SK-N-SH (cell line): ENCODE measurements at regions not wholly inside any gene's neighbourhood (a gene's known extent, or its start where the extent isn't known, plus 50 kb on each side); places are given as distances from the start of the nearest gene placed in this dataset.

Source experiments
- CTCF ChIA-PET: fragments of 300-600, 350-600 bp; formaldehyde crosslinking; extraction: SDS; loops from one replicate; lab custom pipeline; 2021; lab: Yijun Ruan, JAX
- POLR2A ChIA-PET: fragments of 350-600 bp; sonication (Branson Sonifier 250); formaldehyde crosslinking; extraction: SDS; loops from one replicate; lab custom pipeline; 2020; ENCODE audit warnings: antibody characterized with exemption, inconsistent platforms; lab: Yijun Ruan, JAX
- DNase-seq: peaks from one replicate; pipeline ENCODE4 v3.0.0; 2012
- H2AFZ ChIP-seq: fragments of 200-600 bp; sonication (generic); 2 replicates; pipeline ENCODE4 v1.8.1; 2016; ENCODE audit warnings: antibody characterized with exemption, mild to moderate bottlenecking, low read depth
- H3F3A ChIP-seq: fragments of 200-600 bp; sonication (generic); replicated peaks from 2 replicates; pipeline ENCODE3; 2016; ENCODE audit warnings: antibody characterized with exemption, mild to moderate bottlenecking; ENCODE audit not compliant: insufficient read depth
- H3K27ac ChIP-seq, 2 experiments: fragments of 200-500 bp in 1 of 2; fragments of 200-600 bp in 1 of 2; sonication (Bioruptor generic) in 1 of 2; sonication (generic), shearing (Covaris generic) in 1 of 2; 2 replicates each; pipeline versions ENCODE4 v1.5.1 to v1.6.1; 2014 to 2016; ENCODE audit warnings: low read depth in 2 of 2, inconsistent platforms in 1 of 2, low read length in 1 of 2, mild to moderate bottlenecking in 1 of 2, mixed read lengths in 1 of 2
- H3K27me3 ChIP-seq: fragments of 200-600 bp; sonication (generic), shearing (Covaris generic); 2 replicates; pipeline ENCODE4 v1.6.1; 2016; ENCODE audit warnings: mixed run types; ENCODE audit not compliant: insufficient read depth
- H3K36me3 ChIP-seq, 2 experiments: fragments of 200-500 bp in 1 of 2; fragments of 200-600 bp in 1 of 2; sonication (Bioruptor generic) in 1 of 2; sonication (generic) in 1 of 2; replicated peaks in 1 of 2; 2 replicates each; pipeline versions ENCODE3 to v1.5.1; 2014 to 2016; ENCODE audit warnings: low read length in 1 of 2, mild to moderate bottlenecking in 1 of 2; ENCODE audit not compliant: insufficient read depth in 2 of 2, control insufficient read depth in 1 of 2
- H3K4me1 ChIP-seq, 2 experiments: fragments of 200-500 bp in 1 of 2; fragments of 200-600 bp in 1 of 2; sonication (Bioruptor generic) in 1 of 2; sonication (generic), shearing (Covaris generic) in 1 of 2; 2 replicates each; pipeline versions ENCODE4 v1.5.1 to v1.6.1; 2014 to 2016; ENCODE audit warnings: low read depth in 1 of 2, low read length in 1 of 2, mixed run types in 1 of 2; ENCODE audit not compliant: insufficient read depth in 2 of 2, control insufficient read depth in 1 of 2
- H3K4me2 ChIP-seq: fragments of 200-600 bp; sonication (generic), shearing (Covaris generic); 2 replicates; pipeline ENCODE4 v1.6.1; 2017; ENCODE audit warnings: mixed run types
- H3K4me3 ChIP-seq, 2 experiments: fragments of 200-500 bp in 1 of 2; fragments of 200-600 bp in 1 of 2; sonication (Bioruptor generic) in 1 of 2; sonication (generic), shearing (Covaris generic) in 1 of 2; 2 replicates each; pipeline versions ENCODE4 v1.5.1 to v1.8.1; 2014 to 2016; ENCODE audit warnings: low read depth in 2 of 2, inconsistent platforms in 1 of 2, low read length in 1 of 2, mild to moderate bottlenecking in 1 of 2, mixed read lengths in 1 of 2, moderate library complexity in 1 of 2
- H3K79me2 ChIP-seq: fragments of 200-600 bp; sonication (generic); 2 replicates; pipeline ENCODE4 v1.8.1; 2017; ENCODE audit warnings: mild to moderate bottlenecking; ENCODE audit not compliant: insufficient read depth
- H3K9ac ChIP-seq: fragments of 200-600 bp; sonication (generic); 2 replicates; pipeline ENCODE4 v1.6.1; 2017; ENCODE audit warnings: mixed run types
- H3K9me2 ChIP-seq: fragments of 200-600 bp; sonication (generic); 2 replicates; pipeline ENCODE4 v1.6.1; 2017; ENCODE audit warnings: mixed run types
- H3K9me3 ChIP-seq: fragments of 200-600 bp; sonication (generic); 2 replicates; pipeline ENCODE4 v1.6.1; 2017; ENCODE audit warnings: mixed run types, mild to moderate bottlenecking, moderate library complexity
- H4K20me1 ChIP-seq: fragments of 200-600 bp; sonication (generic); 2 replicates; pipeline ENCODE4 v1.6.1; 2017; ENCODE audit warnings: mild to moderate bottlenecking, mixed run types; ENCODE audit not compliant: insufficient read depth
- CHD2 ChIP-seq: fragments of 150-350 bp; IDR thresholded peaks from 2 replicates; pipeline ENCODE4 v1.6.1; 2018; ENCODE audit warnings: low read length; ENCODE audit not compliant: partially characterized antibody
- GATA2 ChIP-seq: sonication (generic); formaldehyde crosslinking; IDR thresholded peaks from 2 replicates; pipeline ENCODE4 v1.5.0; 2020; ENCODE audit warnings: mild to moderate bottlenecking, missing genetic modification reagents
- MEF2A ChIP-seq: IDR thresholded peaks from 2 replicates; pipeline ENCODE4 v1.4.0; 2012; ENCODE audit warnings: low read depth, borderline replicate concordance
- SMC3 ChIP-seq: IDR thresholded peaks from 2 replicates; pipeline ENCODE4 v1.6.1; 2012; ENCODE audit warnings: low read depth, low read length, improper control_type of control experiment
- WGBS: methylation state at CpG from one replicate; pipeline ENCODE4 v1.1.6; 2017; ENCODE audit warnings: low lambda C conversion rate; 5-methylcytosine and 5-hydroxymethylcytosine counted together
- TF ChIP-seq, protein P1 (sequence below): IDR thresholded peaks from 2 replicates; pipeline ENCODE4 v1.4.0; 2012; ENCODE audit warnings: low read depth, borderline replicate concordance

DNA sequence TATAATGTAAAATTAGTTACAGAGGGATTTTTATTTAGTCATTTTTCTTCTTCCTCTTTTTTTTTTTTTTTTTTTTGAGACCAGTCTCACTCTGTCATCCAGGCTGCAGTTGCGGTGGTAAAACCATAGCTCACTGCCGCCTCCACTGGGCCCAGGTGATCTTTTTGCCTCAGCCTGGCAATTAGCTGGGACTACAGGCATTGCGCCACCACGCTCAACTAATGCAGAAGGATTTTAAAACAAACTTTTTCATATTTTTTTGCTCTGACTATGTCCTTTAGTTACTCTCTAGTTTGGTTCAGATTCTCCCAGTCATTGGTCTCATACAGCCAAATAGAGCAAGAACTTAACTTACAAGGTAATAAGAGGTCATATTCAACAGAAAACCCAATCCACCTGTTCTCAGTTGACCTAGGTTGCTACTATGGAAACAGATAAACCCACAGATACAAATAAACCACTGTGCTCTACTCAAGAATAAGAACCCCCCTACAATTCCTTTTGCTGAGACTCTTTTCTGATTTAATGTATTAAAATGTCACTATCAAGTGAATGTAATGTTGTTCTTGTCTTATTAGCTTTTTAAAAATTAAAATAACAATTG lies 50.1 kb upstream of the TTC39B start:
- ChIA-PET CTCF (no interaction called here), POLR2A (no interaction called here)
- Histone ChIP-seq H3K27ac (no peak overlapping the region), H3K36me3 (no peaks in the 10 kb centered on the region), H4K20me1 (no peaks in the 10 kb centered on the region), H3K9ac (no peak overlapping the region), H3K4me3 (no peak overlapping the region)
- TF ChIP-seq CHD2 (no peak), MEF2A (no peak), GATA2 (CRISPR knock-in tag) (no peak), SMC3 (no peak)
- TF ChIP-seq, protein P1, sequence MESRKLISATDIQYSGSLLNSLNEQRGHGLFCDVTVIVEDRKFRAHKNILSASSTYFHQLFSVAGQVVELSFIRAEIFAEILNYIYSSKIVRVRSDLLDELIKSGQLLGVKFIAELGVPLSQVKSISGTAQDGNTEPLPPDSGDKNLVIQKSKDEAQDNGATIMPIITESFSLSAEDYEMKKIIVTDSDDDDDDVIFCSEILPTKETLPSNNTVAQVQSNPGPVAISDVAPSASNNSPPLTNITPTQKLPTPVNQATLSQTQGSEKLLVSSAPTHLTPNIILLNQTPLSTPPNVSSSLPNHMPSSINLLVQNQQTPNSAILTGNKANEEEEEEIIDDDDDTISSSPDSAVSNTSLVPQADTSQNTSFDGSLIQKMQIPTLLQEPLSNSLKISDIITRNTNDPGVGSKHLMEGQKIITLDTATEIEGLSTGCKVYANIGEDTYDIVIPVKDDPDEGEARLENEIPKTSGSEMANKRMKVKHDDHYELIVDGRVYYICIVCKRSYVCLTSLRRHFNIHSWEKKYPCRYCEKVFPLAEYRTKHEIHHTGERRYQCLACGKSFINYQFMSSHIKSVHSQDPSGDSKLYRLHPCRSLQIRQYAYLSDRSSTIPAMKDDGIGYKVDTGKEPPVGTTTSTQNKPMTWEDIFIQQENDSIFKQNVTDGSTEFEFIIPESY: no peak
- TF ChIP-seq, all 33 proteins: peak for 0
- Histone ChIP-seq H2AFZ (no peak overlapping the region), H3F3A (no peaks in the 10 kb centered on the region), H3K27me3 (no peaks in the 10 kb centered on the region), H3K9me2 (no peaks in the 10 kb centered on the region), H3K4me1 (no peaks in the 10 kb centered on the region), H3K79me2 (no peaks in the 10 kb centered on the region), H3K9me3 (no peaks in the 10 kb centered on the region), H3K4me2 (no peak overlapping the region)
- WGBS: 83% methylated on average over 4 of the region's 4 CpGs
- DNase-seq: no peak
